Tibial nerve (tissue), 4 donors: ENCODE measurements at regions not wholly inside any gene's neighbourhood (a gene's known extent, or its start where the extent isn't known, plus 50 kb on each side); places are given as distances from the start of the nearest gene placed in this dataset.
A peak's percentile ranks its signal among the peaks of the same experiment; 100 is the strongest.

ENCODE experiments used
- DNase-seq, 2 donors: peaks; one replicate each; pipeline ENCODE4 v3.0.0-alpha.2; 2019; ENCODE audit warnings: low spot score in 2 of 2
- H3K27ac ChIP-seq, 4 donors: fragments of 200-600 bp; sonication (generic) in 3 of 4; one replicate each; pipeline ENCODE4 v1.5.1; 2017 to 2019; ENCODE audit warnings: mild to moderate bottlenecking in 1 of 4
- H3K27me3 ChIP-seq, 2 donors: fragments of 200-600 bp; sonication (generic) in 1 of 2; one replicate each; pipeline versions ENCODE4 v1.5.1 to v1.6.0; 2017 to 2019
- H3K36me3 ChIP-seq, 3 donors: fragments of 200-600 bp; sonication (generic); one replicate each; pipeline ENCODE4 v1.5.1; 2018 to 2019
- H3K4me1 ChIP-seq, 4 donors: fragments of 200-600 bp; sonication (generic) in 3 of 4; one replicate each; pipeline ENCODE4 v1.5.1; 2017 to 2019
- H3K4me3 ChIP-seq, 4 donors: fragments of 200-600 bp; sonication (generic) in 3 of 4; one replicate each; pipeline ENCODE4 v1.5.1; 2017 to 2019; ENCODE audit warnings: mild to moderate bottlenecking in 1 of 4, moderate library complexity in 1 of 4
- H3K9me3 ChIP-seq, 4 donors: fragments of 200-600 bp; sonication (generic) in 3 of 4; one replicate each; pipeline ENCODE4 v1.5.1; 2017 to 2019
- CTCF ChIP-seq, 5 experiments: fragments of 200-600 bp in 3 of 5; fragments of 450-650 bp in 2 of 5; sonication (generic) in 3 of 5; IDR thresholded peaks; one replicate each; pipeline ENCODE4 v1.5.1; 2016 to 2019; ENCODE audit warnings: antibody characterized with exemption in 5 of 5, mild to moderate bottlenecking in 3 of 5, moderate library complexity in 2 of 5
- EP300 ChIP-seq, 2 donors: sonication (generic); formaldehyde crosslinking; IDR thresholded peaks; one replicate each; pipeline ENCODE4 v1.6.1; 2017; ENCODE audit warnings: antibody characterized with exemption in 2 of 2, mild to moderate bottlenecking in 1 of 2
- POLR2A ChIP-seq, 2 donors: fragments of 450-650 bp; IDR thresholded peaks; one replicate each; pipeline ENCODE4 v1.6.1; 2017; ENCODE audit warnings: antibody characterized with exemption in 2 of 2, mild to moderate bottlenecking in 2 of 2, moderate library complexity in 2 of 2
- WGBS, 2 donors: methylation state at CpG; one replicate each; pipeline ENCODE4 v1.1.5; 2018; 5-methylcytosine and 5-hydroxymethylcytosine counted together

GRCh38 chrX:120021927-120022326 lies 55.6 kb downstream of the RHOXF2B start:
- Histone ChIP-seq H3K4me3 (no peak overlapping the region), H3K27ac (no peak overlapping the region), H3K27me3 (peaks cover 0 to 28% of the 10 kb centered on the region in 2 donors), H3K4me1 (no peaks in the 10 kb centered on the region), H3K36me3 (no peaks in the 10 kb centered on the region), H3K9me3 (no peaks in the 10 kb centered on the region)
- DNase-seq = no peak
- 47 to 53% methylated on average over 3 of the region's 3 CpGs for WGBS, 2 donors
- TF ChIP-seq CTCF (IDR thresholded peaks at IDR 0.05) = no peak
- no peak for TF ChIP-seq EP300 (IDR thresholded peaks at IDR 0.05)
- TF ChIP-seq POLR2A (IDR thresholded peaks at IDR 0.05) = no peak

- H3K36me3 ChIP-seq = no peaks in the 10 kb centered on the region
- H3K4me3 ChIP-seq = no peak overlapping the region
- H3K27ac ChIP-seq = no peak overlapping the region
- WGBS, 2 donors = 56 to 64% methylated on average over 3 to 4 of the region's 4 CpGs
- no peaks in the 10 kb centered on the region for H3K9me3 ChIP-seq
- no peak for DNase-seq
- H3K27me3 ChIP-seq = peaks cover 0 to 40% of the 10 kb centered on the region in 2 donors
- H3K4me1 ChIP-seq = peaks cover 0 to 13% (median 0%) of the 10 kb centered on the region in 4 donors
- TF ChIP-seq EP300 (IDR thresholded peaks at IDR 0.05) (no peak), POLR2A (IDR thresholded peaks at IDR 0.05) (no peak), CTCF (IDR thresholded peaks at IDR 0.05) (no peak)
Measured at GRCh38 chrX:120020305-120020704, 57.2 kb downstream of the RHOXF2B start.

GRCh38 chrX:120016068-120016441 lies 61.4 kb downstream of the RHOXF2B start:
- peak overlapping the region in 1 of 4 donors; percentile 44 for H3K4me3 ChIP-seq
- TF ChIP-seq EP300 (IDR thresholded peaks at IDR 0.05) (no peak), CTCF (IDR thresholded peaks at IDR 0.05) (no peak), POLR2A (IDR thresholded peaks at IDR 0.05) (no peak)

GRCh38 chrX:120015145-120016067 lies 62.1 kb downstream of the RHOXF2B start:
- H3K36me3 ChIP-seq = no peaks in the 10 kb centered on the region
- H3K9me3 ChIP-seq = no peaks in the 10 kb centered on the region
- no peak for TF ChIP-seq EP300 (IDR thresholded peaks at IDR 0.05)
- TF ChIP-seq CTCF (IDR thresholded peaks at IDR 0.05) = no peak
- no peak for TF ChIP-seq POLR2A (IDR thresholded peaks at IDR 0.05)
- no peak for DNase-seq
- H3K27ac ChIP-seq = no peak overlapping the region
- peaks cover 0 to 49% of the 10 kb centered on the region in 2 donors for H3K27me3 ChIP-seq
- peaks cover 0 to 17% (median 0%) of the 10 kb centered on the region in 4 donors for H3K4me1 ChIP-seq
- H3K4me3 ChIP-seq = peak overlapping the region in 3 of 4 donors; percentile 2 to 44 (median 18)
- WGBS, 2 donors = 1 to 43% methylated on average over 40 to 52 of the region's 58 CpGs

More at GRCh38 chrX:120016068-120016441, 61.4 kb downstream of the RHOXF2B start:
- WGBS, 2 donors = 42% methylated on average over 11 of the region's 11 CpGs; no CpG with 5 or more reads in 1 of the 2 donors
- H3K9me3 ChIP-seq = no peaks in the 10 kb centered on the region
- no peak overlapping the region for H3K27ac ChIP-seq
- DNase-seq = no peak
- no peaks in the 10 kb centered on the region for H3K36me3 ChIP-seq
- H3K4me1 ChIP-seq = peaks cover 0 to 17% (median 0%) of the 10 kb centered on the region in 4 donors
- peaks cover 0 to 44% of the 10 kb centered on the region in 2 donors for H3K27me3 ChIP-seq
